ENCODE measurements at regions not wholly inside any gene's neighbourhood (a gene's known extent, or its start where the extent isn't known, plus 50 kb on each side); places are given as distances from the start of the nearest gene placed in this dataset.
"Not testable (repeated sequence)": the region's sequence is repeated elsewhere in the genome, so short reads cannot be mapped to it uniquely, and the experiment has no call there.

DNA sequence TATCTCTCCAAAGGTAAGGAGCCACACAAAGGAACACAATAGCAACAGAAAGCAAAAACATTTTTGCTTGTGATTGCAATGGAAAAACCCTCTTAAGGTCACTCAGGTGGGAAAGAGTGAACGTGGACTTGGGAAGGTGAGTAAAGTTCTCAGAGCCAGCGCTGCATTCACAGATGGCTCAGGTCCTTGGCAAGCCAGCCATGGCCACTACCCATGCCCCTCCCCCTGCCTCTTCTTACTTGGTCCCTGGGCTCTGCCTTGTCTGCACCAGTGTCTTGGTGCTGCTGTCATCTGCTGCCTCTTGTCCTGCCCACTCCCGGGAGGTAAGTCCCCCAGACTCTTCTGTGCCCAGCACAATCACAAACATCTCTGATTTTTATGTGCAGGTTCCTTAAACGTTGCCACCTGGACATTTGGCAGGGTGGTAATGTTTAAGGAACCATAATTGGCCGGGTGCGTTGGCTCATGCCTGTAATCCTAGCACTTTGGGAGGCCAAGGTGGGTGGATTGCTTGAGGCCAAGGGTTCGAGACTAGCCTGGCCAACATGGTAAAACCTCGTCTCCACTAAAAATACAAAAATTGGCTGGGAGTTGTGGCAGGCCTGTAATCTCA, 74.6 kb downstream of the FEM1C start:
- no peak for DNase-seq

DNA sequence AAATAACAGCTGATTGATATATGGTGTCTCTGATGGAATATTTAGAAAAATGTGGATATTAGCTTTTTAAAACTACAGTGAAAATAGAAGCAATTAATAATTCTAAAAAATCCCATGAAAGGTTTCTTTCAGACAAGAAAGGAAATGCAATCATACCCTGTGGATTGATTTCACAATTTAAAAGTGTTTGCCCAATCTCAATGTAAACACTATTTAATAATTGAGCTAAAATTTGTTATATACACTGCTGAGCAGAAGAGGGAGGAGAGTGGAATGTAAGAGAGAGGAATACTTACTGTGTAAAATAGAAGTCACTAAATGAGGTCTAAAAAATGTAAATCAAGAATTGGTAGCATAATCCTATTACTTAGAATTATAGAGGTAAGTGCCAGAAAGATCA, 76.9 kb downstream of the FEM1C start:
- DNase-seq, result no peak

DNA sequence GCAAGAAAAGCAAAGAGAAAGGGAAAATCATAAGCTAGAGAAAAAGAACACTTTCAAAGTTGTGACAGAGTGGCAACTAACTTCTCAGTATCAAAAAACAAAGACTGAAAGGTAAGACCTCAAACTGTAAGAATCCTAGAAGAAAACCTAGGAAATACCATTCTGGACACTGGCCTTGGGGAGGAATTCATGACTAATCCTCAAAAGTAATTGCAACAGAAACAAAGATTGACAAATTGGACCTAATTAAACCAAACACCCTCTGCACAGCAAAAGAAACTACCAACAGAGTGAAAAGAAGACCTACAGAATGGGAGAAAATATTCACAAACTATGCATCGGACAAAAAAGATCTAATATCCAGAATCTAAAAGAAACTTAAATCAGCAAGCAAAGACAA, 79.1 kb downstream of the FEM1C start:
- DNase-seq, result no peak

DNA sequence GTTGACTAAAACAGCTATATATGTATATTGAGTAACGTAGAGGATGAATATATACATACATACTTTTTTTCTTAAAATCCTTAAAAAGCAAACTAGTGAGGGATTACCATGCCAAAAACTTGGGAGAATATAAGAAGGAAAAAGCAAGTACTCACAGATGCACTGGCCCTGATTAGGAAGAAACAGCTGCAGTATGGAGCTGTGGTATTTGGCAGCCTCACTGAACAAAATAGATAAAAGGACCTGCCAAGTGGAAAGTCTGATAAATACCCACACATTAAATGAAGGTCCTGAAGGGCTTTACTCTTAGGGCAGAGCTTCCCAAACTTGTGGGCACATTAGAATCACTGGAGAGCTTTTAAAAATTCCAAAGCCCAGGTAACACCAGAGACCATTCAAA, 80.6 kb downstream of the FEM1C start:
- DNase-seq, result no peak

DNA sequence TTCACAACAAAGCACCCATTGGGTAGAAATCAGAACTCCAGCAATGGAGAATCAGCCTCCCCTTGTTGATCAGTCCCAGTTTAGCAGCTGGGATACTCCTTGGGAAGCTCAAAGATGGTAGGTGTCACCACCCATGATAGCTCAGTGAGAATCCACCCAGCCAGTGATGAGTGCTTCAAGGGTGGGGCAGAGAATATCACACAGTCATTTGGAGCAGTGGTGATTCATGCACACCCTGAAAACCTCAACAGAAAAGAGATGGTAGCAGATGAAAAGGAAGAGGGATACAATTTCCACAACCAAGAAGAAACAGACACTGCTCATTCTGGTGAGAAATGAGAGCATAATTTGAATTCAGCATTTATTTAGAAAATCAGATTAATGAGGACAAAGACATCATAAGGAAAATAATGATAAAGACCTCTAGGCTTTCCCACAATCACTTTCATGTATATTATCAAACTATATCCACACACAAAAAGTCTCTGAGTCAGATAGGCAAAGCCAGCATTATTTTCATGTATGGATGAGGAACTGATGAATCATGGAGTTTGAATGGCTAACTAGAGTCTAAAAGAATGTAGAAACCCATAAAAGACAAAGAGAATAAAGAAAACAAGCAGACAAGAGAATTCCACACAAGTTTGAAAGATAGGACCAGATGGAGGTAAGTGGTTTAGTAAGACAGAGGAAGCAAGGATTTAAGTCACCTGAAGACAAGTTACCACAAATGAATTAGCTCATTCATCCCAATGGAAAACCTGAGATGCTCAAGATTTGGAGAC, 82.9 kb downstream of the FEM1C start:
- no peak for DNase-seq

DNA sequence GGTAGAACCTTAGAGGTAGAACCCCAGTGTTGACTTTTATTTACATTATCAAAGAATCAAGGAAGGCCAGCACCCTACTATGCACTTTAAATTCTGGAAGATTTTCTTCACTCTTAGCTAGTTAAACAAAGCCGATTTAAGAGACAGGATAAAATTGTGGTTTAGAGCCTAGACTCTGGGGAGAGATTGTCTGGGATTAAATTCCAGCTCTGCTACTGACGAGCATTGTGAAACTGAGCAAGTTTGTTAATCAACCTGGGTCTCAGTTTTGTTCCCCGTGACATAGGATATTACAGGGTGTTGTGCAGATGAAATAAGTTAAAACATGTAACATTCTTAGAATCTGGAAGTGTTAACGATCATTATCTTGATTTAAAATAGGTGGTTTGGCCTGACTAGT, 83.5 kb downstream of the FEM1C start:
- DNase-seq, result no peak

DNA sequence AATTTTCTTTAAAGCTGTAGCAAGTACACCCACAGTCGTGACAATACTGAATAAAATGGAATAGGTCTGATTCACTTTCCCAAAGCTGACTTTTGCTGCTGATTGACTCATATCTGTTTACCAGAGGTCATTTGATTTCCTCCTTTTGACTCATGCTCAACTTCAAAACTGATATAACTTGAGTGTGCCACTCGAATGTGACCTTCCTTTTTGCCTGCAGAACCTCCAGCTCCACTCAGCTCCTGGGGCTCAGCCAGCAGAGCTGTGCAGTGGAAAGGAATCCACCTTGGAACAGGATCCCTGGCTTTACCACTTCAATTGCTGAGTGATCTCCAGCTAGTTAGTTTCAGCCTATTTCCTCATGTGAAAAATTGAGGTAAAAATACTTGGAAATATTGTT, 84.1 kb downstream of the FEM1C start:
- no peak for DNase-seq

DNA sequence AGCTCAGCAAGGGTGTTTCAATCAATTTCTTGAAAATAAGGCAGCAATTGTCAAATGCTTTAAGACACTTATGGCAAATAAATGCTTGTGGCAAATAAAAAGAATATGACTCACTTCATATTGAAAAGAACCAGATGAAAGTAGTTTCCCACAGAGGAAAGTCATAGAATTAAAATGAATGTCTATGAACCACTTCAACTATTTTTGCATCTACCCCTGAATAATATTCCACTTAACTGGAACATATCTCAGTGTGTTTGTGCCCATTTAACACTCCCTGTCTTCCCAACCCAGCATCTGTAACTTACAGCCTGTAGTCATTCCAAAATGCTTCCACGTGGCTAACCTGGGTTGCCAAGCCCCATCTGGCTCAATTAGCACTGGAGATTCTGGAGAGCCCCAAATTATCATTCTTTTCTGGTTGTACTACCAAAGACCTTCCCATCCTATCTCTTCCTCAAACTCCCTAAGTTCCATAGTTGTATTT, 84.7 kb downstream of the FEM1C start:
- DNase-seq, result no peak

DNA sequence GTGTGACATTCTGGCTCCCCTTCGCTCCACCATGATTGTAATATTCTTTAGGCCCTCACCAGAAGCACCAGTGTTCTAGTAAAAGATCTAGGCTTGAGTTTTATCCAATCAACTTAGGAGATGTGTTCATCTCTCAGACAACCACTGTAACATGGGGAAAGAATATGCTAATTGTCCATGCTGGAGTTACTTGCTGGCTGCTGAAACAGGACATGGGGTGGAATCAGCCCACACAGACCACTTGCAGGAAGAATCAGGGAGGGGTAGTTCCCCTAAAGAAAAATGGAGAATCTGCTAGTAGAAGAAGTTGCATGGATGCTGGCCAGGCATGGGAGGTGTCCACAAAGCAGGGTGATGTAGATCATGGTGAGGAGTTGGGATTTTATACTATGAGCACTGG, 86.2 kb downstream of the FEM1C start:
- no peak for DNase-seq

DNA sequence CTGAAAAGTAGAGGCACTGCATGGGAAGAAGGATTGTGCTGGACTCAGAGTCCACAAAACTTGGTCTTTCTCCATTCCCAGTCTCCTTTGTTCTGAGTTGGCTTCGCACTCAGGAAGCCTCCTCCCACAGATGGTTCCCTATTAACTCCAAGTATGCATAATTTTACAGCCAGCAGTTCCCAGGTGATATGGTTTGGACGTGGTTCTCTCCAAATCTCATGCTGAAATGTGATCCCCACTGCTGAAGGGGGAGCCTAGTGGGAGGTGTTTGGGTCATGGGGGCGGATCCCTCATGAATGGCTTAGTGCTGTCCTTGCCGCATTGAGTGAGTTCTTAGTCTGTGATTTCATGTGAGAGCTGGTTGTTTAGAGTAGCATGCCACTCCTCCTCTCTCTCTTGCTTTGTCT, 86.6 kb downstream of the FEM1C start:
- DNase-seq, result no peak

DNA sequence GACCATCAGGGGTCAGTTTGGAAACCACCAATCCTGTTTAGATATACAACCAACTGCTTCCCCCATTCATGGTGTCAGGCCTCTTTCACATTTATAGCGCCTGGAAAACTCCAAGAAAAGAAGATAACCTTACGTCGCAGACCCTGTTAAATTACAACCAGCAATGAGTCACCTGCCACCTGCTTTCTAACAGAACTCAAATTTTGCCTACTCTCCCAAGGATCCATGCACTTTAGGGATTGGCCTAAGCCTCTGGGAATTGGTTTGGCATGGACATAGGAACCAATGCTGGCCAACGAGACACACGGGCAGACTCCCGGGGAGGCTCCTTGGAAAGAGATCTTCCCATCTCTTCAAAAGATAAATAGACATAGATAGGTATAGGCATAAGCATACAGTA, 87.0 kb downstream of the FEM1C start:
- DNase-seq, result no peak

DNA sequence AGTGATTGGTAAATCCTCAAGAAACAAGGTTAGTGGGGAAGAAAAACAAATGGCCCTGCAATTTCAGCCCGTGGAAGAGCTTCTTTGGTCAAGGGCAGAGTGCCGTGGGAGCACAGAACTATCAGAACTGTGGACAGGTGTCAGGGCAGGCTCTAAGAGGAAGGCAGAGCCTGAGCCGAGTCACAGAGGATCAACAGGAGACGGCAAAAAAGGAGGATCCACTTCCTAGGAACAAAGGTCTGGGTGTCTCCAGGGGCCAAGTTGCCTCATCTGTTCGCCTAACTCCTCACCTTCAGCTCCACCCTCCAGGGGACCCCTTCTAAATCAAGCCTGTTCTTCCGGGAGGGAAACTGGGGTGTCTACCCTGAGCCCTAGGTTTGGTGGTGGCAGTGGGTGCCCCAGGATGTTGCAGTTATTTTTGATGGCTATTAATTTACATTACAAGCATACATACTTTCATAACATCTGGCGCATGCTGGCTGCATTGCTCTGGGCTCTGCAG, 88.0 kb downstream of the FEM1C start:
- DNase-seq, result no peak

DNA sequence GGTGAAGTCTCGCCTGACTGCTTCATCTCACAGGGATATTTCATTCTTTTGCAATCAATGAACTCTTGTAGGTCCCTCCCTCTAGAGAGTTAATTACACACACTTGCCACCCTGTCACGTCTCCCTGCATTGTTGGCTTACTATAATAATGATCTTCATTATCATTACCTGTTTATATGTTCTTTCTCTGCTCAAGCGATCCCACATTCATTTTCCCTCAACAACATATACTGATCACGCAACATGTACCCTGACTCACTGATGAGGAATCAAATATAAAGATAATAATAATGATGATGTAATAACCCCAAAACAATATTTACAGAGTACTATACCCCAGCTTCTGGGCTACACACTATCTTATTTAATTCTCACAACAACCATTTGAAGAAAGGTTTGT, 88.5 kb downstream of the FEM1C start:
- no peak for DNase-seq

DNA sequence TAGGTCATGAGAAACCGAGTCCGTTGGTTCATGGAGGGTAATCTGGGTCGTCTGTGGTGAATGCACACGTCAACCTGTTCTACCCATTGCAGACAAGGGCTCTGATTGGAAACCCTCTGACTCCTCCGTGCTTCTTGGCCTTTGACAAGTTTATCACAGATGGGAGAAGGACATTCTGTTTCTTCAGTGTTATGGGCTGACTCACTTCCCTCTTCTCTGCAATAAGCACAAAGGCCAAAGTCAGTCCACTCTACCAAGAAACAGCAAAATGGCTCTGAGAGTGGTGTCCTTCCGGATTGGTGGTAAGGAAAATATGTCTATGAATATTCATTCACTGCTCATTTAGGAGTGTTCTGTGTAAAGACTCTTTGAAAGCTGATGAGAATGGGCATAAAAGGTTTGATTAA, 89.3 kb downstream of the FEM1C start:
- no peak for DNase-seq

DNA sequence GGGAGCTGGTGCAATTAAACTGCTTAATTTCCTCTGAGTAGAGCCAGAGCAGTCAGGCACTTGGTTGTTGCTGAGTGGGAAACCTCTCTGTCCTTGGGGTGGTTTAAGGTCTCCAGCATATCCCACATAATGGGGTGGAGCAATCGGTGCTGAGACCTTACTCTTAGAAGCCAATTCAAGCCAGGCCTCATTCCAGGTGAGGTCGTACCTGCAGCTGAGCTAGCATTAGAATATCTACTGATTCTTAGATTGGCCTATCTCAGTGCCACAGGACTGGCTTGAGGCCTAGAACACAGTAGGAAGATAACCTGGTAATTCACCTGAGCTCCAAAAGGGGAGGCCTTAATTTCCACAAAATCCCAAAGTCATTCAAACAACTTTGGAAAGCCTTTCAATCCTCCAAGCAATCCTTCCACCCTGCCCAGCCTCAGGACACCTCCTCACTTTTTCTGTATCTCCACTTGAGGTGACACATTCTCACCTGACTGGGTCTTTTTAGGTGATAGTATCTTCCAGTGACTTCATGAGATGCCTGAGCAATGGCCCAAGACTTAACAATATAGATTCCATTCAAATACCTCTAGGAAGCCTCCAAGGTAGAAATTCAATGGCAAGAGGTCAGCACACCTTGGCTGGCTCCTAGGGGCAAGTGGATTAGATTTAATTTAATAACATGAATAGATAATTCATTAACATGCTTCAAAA, 91.0 kb downstream of the FEM1C start:
- DNase-seq, result no peak

DNA sequence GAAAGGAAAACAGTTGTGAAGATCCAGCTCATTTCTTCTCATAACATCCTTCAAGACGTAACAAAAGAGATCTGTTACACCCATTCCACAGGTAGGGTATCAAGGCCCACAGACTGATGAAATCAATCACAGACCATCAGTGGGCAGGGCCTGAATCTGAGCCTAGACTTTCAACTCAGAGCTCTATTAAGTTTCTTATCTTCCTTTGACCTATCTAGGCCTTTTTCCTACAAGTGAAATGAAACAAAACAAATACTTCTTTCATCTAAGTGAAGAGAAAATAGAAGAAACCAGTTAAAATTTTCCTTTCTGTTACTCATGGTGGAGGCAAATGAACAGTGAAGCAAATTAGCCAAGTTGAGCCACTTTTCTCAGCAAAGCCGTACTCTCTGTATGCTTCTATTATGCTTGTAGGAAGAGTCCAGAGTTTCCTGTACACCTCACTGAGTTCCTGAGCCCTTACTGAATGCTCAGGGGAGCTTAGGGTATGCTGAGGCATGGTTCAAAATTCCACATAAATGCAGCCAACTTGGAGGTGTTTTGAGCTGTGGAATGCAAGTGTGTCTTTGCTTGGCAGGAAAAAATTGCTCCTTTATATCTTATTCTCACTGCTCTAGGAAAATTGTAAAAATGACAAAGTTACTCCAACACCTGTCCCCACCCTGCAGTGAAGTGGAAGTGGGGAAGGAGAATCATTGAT, 91.9 kb downstream of the FEM1C start:
- no peak for DNase-seq

DNA sequence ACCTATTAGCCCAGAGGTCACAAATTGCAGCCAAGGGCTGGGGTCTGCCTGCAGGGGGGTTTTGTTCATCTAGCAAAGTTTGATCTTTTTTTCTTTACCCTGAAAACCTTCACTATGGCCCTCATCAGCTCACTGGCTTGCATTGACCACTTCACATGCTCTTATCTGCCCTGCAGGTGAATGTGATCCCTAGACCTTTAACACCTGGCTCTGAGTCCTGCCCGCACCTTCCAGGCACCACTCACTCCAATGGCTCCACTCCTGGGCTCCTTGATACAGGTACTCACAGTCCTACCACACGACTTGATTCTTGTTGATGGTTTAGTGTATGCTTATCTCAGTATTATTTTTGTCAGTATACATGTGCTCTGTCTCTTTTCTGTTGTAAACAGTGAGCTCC, 92.5 kb downstream of the FEM1C start:
- DNase-seq, result no peak

DNA sequence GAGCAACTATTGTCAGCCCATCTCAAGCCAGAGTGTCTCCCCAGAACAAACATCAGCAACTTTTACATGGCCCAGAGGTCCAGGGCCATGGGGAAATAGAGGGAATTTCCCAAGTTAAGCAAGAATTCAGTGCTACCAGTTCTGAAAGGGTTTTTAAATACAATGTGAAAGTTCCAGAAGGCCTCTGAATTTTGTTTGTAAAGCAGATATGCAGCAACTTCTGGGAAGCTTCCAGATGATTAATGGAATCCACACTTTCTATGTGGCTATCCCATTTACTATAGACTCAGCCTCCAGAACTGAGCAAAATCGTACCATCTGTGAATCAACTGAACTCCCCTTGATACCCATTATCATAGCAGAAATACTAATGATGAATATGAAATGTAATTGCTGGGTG, 93.8 kb downstream of the FEM1C start:
- DNase-seq, result no peak

DNA sequence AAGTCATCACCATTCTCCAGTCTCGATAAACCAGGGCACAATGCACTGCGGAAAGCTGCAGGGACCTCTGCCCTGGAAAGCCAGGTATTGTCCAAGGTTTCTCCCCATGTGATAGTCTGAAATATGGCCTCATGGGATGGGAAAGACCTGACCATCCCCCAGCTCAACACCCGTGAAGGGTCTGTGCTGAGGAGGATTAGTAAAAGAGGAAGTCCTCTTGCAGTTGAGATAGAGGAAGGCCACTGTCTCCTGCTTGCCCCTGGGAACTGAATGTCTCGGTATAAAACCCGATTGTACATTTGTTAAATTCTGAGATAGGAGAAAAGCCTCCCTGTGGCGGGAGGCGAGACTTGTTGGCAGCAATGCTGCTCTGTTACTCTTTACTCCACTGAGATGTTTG, 95.9 kb downstream of the FEM1C start:
- DNase-seq, result not testable (repeated sequence)

DNA sequence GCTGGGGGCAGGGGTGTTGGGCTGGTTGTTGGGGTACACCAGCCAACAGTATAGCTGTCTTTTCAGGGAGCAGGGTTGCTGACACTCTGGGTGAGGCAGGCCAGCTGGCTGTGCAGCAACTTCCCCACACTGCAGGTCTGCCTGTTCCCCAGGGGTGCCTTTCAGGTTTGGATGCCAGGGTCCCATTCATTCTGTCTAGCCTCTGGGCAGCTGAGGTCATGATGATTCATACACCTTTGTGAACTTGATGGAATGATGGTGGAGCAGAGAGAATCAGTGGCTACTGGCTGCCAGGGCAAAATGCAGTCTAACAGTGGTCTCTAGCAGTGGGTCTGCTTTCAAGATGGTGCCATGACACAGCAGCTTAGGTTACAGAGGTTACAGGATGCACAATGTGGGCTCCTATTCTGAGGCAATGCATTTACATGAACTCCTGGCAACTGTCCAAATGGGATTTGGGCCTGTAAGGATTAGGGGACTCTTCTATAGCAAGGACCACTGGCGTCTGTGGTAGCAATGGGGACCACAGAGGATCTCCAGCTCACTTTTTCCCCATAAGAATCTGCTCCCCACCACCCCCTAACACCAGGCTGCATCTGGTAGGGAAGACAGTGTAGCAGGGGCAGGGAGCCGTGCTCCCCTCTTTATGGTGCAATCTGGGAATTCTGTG, 103.7 kb downstream of the FEM1C start:
- no peak for DNase-seq

DNA sequence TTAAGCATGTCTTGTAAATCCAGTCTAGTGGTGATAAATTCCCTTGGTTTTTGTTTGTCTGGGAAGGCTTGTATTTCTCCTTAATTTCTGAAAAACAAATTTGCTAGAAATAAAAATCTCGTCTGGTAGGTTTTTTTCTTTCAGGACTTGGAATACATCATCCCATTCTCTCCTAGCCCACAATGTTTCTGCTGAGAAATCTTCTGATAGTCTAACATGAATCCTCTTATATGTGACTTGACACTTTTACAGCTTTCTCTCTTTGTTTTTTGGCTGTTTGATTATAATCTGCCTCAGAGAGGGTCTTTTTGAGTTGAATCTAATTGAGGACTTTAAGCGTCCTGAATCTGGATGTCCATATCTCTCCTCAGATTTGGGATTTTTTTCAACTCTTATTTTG, 104.9 kb downstream of the FEM1C start:
- DNase-seq, result no peak

DNA sequence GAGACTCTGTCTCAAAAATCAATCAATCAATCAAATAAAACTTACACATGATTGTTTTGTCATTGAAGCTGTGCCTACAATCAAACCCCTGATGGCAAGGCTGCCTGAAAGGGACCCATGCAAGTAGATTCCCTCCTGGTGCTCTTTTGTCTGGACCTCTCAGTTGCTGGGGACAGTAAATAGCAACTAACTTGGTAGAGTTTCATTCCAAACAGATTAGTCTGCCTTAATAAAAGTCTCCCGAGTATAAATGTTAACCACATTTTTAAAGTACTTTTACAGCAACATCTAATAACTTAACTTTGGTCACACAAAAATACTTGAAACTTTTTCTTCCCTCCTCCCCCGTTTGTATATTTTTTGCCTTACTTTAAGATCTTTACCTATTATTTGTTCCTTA, 105.5 kb downstream of the FEM1C start:
- no peak for DNase-seq

Data from NCI-H748 treated with DMSO at 0.1 percent for 48 hours (cell line).